ENCODE measurements at regions not wholly inside any gene's neighbourhood (a gene's known extent, or its start where the extent isn't known, plus 50 kb on each side); places are given as distances from the start of the nearest gene placed in this dataset.

GRCh38 chr20:51272401-51272800 is 249.5 kb upstream of the KCNG1 start:
- H3K27ac ChIP-seq (ENCODE audit: insufficient read depth, low read length), result no peak overlapping the region
- TF ChIP-seq ELK1 (IDR thresholded peaks at IDR 0.05; ENCODE audit: borderline replicate concordance, low read depth, low read length) (no peak), BHLHE40 (IDR thresholded peaks at IDR 0.05; ENCODE audit: low read depth, low read length) (no peak), CHD1 (IDR thresholded peaks at IDR 0.05; ENCODE audit: low read depth, low read length) (no peak), MXI1 (IDR thresholded peaks at IDR 0.05; ENCODE audit: borderline replicate concordance, low read depth, low read length) (no peak), FOS (IDR thresholded peaks at IDR 0.05; ENCODE audit: low read depth, low read length) (no peak), RFX5 (IDR thresholded peaks at IDR 0.05; ENCODE audit: low read depth, low read length) (no peak), RAD21 (IDR thresholded peaks at IDR 0.05; ENCODE audit: low read length) (no peak), NFE2L2 (IDR thresholded peaks at IDR 0.05; ENCODE audit: low read depth, low read length) (no peak), SMC3 (IDR thresholded peaks at IDR 0.05; ENCODE audit: low read depth, low read length) (no peak), CEBPB (IDR thresholded peaks at IDR 0.05; ENCODE audit: low read depth, low read length) (no peak), USF2 (IDR thresholded peaks at IDR 0.05; ENCODE audit: low read depth, low read length) (no peak), MAZ (IDR thresholded peaks at IDR 0.05; ENCODE audit: borderline replicate concordance, low read depth, low read length) (no peak), MAFK (IDR thresholded peaks at IDR 0.05; ENCODE audit: low read depth, low read length) (no peak), RCOR1 (IDR thresholded peaks at IDR 0.05; ENCODE audit: insufficient replicate concordance, low read length) (no peak)
- no peak overlapping the region for H2AK5ac ChIP-seq (ENCODE audit: low read depth, low read length)
- H3K9me3 ChIP-seq (ENCODE audit: control insufficient read depth, insufficient read depth, low read length), result peaks cover 5% of the 10 kb centered on the region; the same call in 1 of the 2 replicates
- H2BK5ac ChIP-seq (ENCODE audit: low read depth, low read length, poor library complexity, severe bottlenecking), result no peak overlapping the region
- H4K5ac ChIP-seq (ENCODE audit: low read depth, low read length), result no peak overlapping the region
- H3K56ac ChIP-seq (ENCODE audit: extremely low read depth, insufficient read depth, low read length), result no peak overlapping the region
- peaks cover 26% of the 10 kb centered on the region for H3K27me3 ChIP-seq (ENCODE audit: control insufficient read depth, insufficient read depth, low read length)
- H3K36me3 ChIP-seq (ENCODE audit: control insufficient read depth, insufficient read depth, low read length), result no peaks in the 10 kb centered on the region
- WGBS, 2 experiments (ENCODE audit: extremely low coverage in 2 of 2, insufficient read length in 1 of 2), result 0% methylated on average over 1 of the region's 5 CpGs; no CpG with 5 or more reads in 1 of the 2 experiments
- no peak overlapping the region for H3K14ac ChIP-seq (replicated peaks; ENCODE audit: low read depth, low read length)
- DNase-seq, result peak; percentile 73
- in situ Hi-C loops (cut with MboI; ENCODE audit: low sequenced_read_pairs), result no loop called here
- H2AK9ac ChIP-seq (replicated peaks; ENCODE audit: low read depth, low read length, poor library complexity), result no peak overlapping the region
- peak; percentile 14 for ATAC-seq (ENCODE audit: low read depth)
- H3K9ac ChIP-seq (ENCODE audit: low read depth, low read length), result no peak overlapping the region
- H4K20me1 ChIP-seq (ENCODE audit: insufficient read depth, low read length), result no peaks in the 10 kb centered on the region
- intact Hi-C loops (cut with micrococcal nuclease), result no loop called here
- H3K79me1 ChIP-seq (ENCODE audit: low read depth in 1 of 2, low read length in 2 of 2), result no peaks in the 10 kb centered on the region
- no peak overlapping the region for H3K23ac ChIP-seq (ENCODE audit: low read depth, low read length)
- H3K4me2 ChIP-seq (ENCODE audit: low read depth, low read length), result no peak overlapping the region
- H4K8ac ChIP-seq (ENCODE audit: low read depth in 2 of 2, low read length in 2 of 2), result no peak overlapping the region
- H2BK15ac ChIP-seq (ENCODE audit: low read depth, low read length), result no peak overlapping the region
- H3K4me1 ChIP-seq (ENCODE audit: control insufficient read depth, insufficient read depth, low read length), result peaks cover 2% of the 10 kb centered on the region
- H3K4me3 ChIP-seq (ENCODE audit: insufficient read depth, low read depth, low read length), result no peak overlapping the region
- no peak overlapping the region for H2AFZ ChIP-seq (replicated peaks; ENCODE audit: low read length, poor library complexity)
- no peak overlapping the region for H2BK20ac ChIP-seq (ENCODE audit: low read depth, low read length)
- H3K18ac ChIP-seq (ENCODE audit: low read depth, low read length), result no peak overlapping the region
- H3K4ac ChIP-seq (ENCODE audit: low read depth, low read length), result no peak overlapping the region
- ChIA-PET POLR2A (ENCODE audit: unreplicated experiment) (no interaction called here), CTCF (no interaction called here)
- BruUV-seq (replicated peaks), result no TSS peak
- H3K9me1 ChIP-seq (ENCODE audit: insufficient read depth, low read length), result peaks cover 10% of the 10 kb centered on the region
- H4K91ac ChIP-seq (ENCODE audit: insufficient read depth, low read depth, low read length), result no peak overlapping the region
- no peak overlapping the region for H2BK120ac ChIP-seq (ENCODE audit: low read depth, low read length)
- dilution Hi-C loops (cut with HindIII; ENCODE audit: low sequenced_read_pairs, unreplicated experiment), result no loop called here

Measured in IMR-90 (cell line).